HEK293T (cell line): ENCODE measurements at regions not wholly inside any gene's neighbourhood (a gene's known extent, or its start where the extent isn't known, plus 50 kb on each side); places are given as distances from the start of the nearest gene placed in this dataset.

ENCODE experiments used
- CTCF ChIA-PET: fragments of 350-600 bp; formaldehyde crosslinking; extraction: SDS; loops from one replicate; lab custom pipeline; 2021; ENCODE audit warnings: antibody characterized with exemption, inconsistent platforms; lab: Yijun Ruan, JAX
- POLR2A ChIA-PET: fragments of 350-600 bp; formaldehyde crosslinking; extraction: SDS; loops from one replicate; lab custom pipeline; 2020; ENCODE audit warnings: antibody characterized with exemption, inconsistent platforms; lab: Yijun Ruan, JAX
- DNase-seq: peaks from one replicate; pipeline ENCODE4 v3.0.0; 2012; ENCODE audit warnings: mixed read lengths; ENCODE audit errors: extremely low spot score
- ARNT ChIP-seq: fragments of 450-650 bp; IDR thresholded peaks from 2 replicates; pipeline ENCODE4 v1.6.1; 2017; ENCODE audit warnings: mild to moderate bottlenecking
- BHLHE40 ChIP-seq: fragments of 450-650 bp; IDR thresholded peaks from 2 replicates; pipeline ENCODE4 v1.6.1; 2016; ENCODE audit warnings: mild to moderate bottlenecking, moderate library complexity, borderline replicate concordance
- CTBP1 ChIP-seq: fragments of 450-650 bp; IDR thresholded peaks from 2 replicates; pipeline ENCODE4 v1.6.1; 2016; ENCODE audit warnings: borderline replicate concordance
- ELF4 ChIP-seq: fragments of 450-650 bp; IDR thresholded peaks from 2 replicates; pipeline ENCODE4 v1.6.1; 2017; ENCODE audit warnings: antibody characterized with exemption
- FOXA1 ChIP-seq: fragments of 450-650 bp; IDR thresholded peaks from 2 replicates; pipeline ENCODE4 v1.6.1; 2016; ENCODE audit warnings: mild to moderate bottlenecking
- FOXK2 ChIP-seq: fragments of 450-650 bp; IDR thresholded peaks from 2 replicates; pipeline ENCODE4 v1.6.1; 2016; ENCODE audit warnings: mild to moderate bottlenecking
- FOXM1 ChIP-seq: fragments of 450-650 bp; IDR thresholded peaks from 2 replicates; pipeline ENCODE4 v1.6.1; 2017; ENCODE audit warnings: mild to moderate bottlenecking, borderline replicate concordance
- HDGF ChIP-seq: fragments of 450-650 bp; IDR thresholded peaks from 2 replicates; pipeline ENCODE4 v1.6.1; 2017; ENCODE audit warnings: antibody characterized with exemption, borderline replicate concordance
- L3MBTL2 ChIP-seq: fragments of 450-650 bp; conservative IDR thresholded peaks from 2 replicates; pipeline ENCODE4 v1.6.1; 2016; ENCODE audit warnings: mild to moderate bottlenecking
- LEF1 ChIP-seq: fragments of 450-650 bp; IDR thresholded peaks from 2 replicates; pipeline ENCODE4 v1.6.1; 2017; ENCODE audit warnings: mild to moderate bottlenecking, borderline replicate concordance
- NFRKB ChIP-seq: fragments of 450-650 bp; IDR thresholded peaks from 2 replicates; pipeline ENCODE4 v1.6.1; 2016; ENCODE audit warnings: mild to moderate bottlenecking, moderate library complexity
- PKNOX1 ChIP-seq: fragments of 450-650 bp; IDR thresholded peaks from 2 replicates; pipeline ENCODE4 v1.6.1; 2016
- SP1 ChIP-seq: fragments of 450-650 bp; IDR thresholded peaks from 2 replicates; pipeline ENCODE4 v1.6.1; 2017
- SUZ12 ChIP-seq: fragments of 450-650 bp; IDR thresholded peaks from 2 replicates; pipeline ENCODE4 v1.6.1; 2016; ENCODE audit warnings: mild to moderate bottlenecking
- TARDBP ChIP-seq: fragments of 450-650 bp; IDR thresholded peaks from 2 replicates; pipeline ENCODE4 v1.6.1; 2016
- ZNF384 ChIP-seq: fragments of 450-650 bp; IDR thresholded peaks from 2 replicates; pipeline ENCODE4 v1.6.1; 2016

- DNase-seq = no peak
- TF ChIP-seq HDGF = no peak
- no peak for TF ChIP-seq FOXK2
- no peak for TF ChIP-seq TARDBP
- no peak for TF ChIP-seq CTBP1
- TF ChIP-seq L3MBTL2 = no peak
- TF ChIP-seq SUZ12 = no peak
- TF ChIP-seq SP1 = no peak
- no peak for TF ChIP-seq FOXA1
- no peak for TF ChIP-seq PKNOX1
- ChIA-PET CTCF (no interaction called here), POLR2A (no interaction called here)
These were observed 228.8 kb downstream of the CDH11 start for GRCh38 chr16:64892835-64893785.

- CTCF ChIA-PET = no interaction called here
- TF ChIP-seq BHLHE40 (no peak), FOXA1 (no peak), CTBP1 (no peak), ARNT (no peak), PKNOX1 (no peak), TARDBP (no peak), FOXK2 (no peak), SP1 (no peak), FOXM1 (no peak), HDGF (no peak), LEF1 (no peak), NFRKB (no peak), ELF4 (no peak), SUZ12 (no peak), L3MBTL2 (no peak), ZNF384 (no peak)
- POLR2A ChIA-PET = no interaction called here
- DNase-seq = no peak
These were observed 232.4 kb downstream of the CDH11 start for GRCh38 chr16:64889446-64889845.

GRCh38 chr16:64887651-64888050 is 234.2 kb downstream of the CDH11 start:
- CTCF ChIA-PET = no interaction called here
- POLR2A ChIA-PET = no interaction called here
- no peak for TF ChIP-seq SUZ12
- no peak for TF ChIP-seq FOXK2
- no peak for TF ChIP-seq BHLHE40
- no peak for TF ChIP-seq LEF1
- no peak for TF ChIP-seq SP1
- no peak for TF ChIP-seq FOXM1
- no peak for TF ChIP-seq FOXA1
- DNase-seq = no peak

GRCh38 chr16:64882078-64882784 is 239.6 kb downstream of the CDH11 start:
- POLR2A ChIA-PET = no interaction called here
- CTCF ChIA-PET = no interaction called here
- TF ChIP-seq TARDBP (no peak), LEF1 (no peak), FOXK2 (no peak), HDGF (no peak), SP1 (no peak), ZNF384 (no peak), NFRKB (no peak), ELF4 (no peak), SUZ12 (no peak), BHLHE40 (no peak), PKNOX1 (no peak), FOXM1 (no peak), CTBP1 (no peak), L3MBTL2 (no peak), ARNT (no peak)
- no peak for DNase-seq

GRCh38 chr16:64880994-64881393 is 240.9 kb downstream of the CDH11 start:
- ChIA-PET POLR2A (no interaction called here), CTCF (no interaction called here)
- no peak for DNase-seq
- TF ChIP-seq FOXA1 = no peak
- TF ChIP-seq ARNT = no peak
- no peak for TF ChIP-seq BHLHE40
- TF ChIP-seq L3MBTL2 = no peak
- TF ChIP-seq LEF1 = no peak
- no peak for TF ChIP-seq CTBP1
- TF ChIP-seq TARDBP = no peak
- no peak for TF ChIP-seq HDGF
- no peak for TF ChIP-seq SUZ12
- no peak for TF ChIP-seq FOXM1
- no peak for TF ChIP-seq SP1

- TF ChIP-seq NFRKB (no peak), SUZ12 (no peak), FOXK2 (no peak), CTBP1 (no peak), SP1 (no peak), HDGF (no peak), BHLHE40 (no peak), ARNT (no peak), ELF4 (no peak), L3MBTL2 (no peak)
- DNase-seq = no peak
- ChIA-PET POLR2A (no interaction called here), CTCF (no interaction called here)
These were observed 241.9 kb downstream of the CDH11 start for GRCh38 chr16:64880006-64880405.
